Islet of Langerhans (tissue), 1 donor: ENCODE measurements at regions not wholly inside any gene's neighbourhood (a gene's known extent, or its start where the extent isn't known, plus 50 kb on each side); places are given as distances from the start of the nearest gene placed in this dataset.

ENCODE experiments used
- FAIRE-seq: peaks from one replicate; lab custom pipeline; 2011; peaks lifted over from hg19 to GRCh38; lab: Jason Lieb, UNC

- no peak for FAIRE-seq
Observed at GRCh38 chr12:30090258-30090657, 306.5 kb upstream of the TMTC1 start.

GRCh38 chr12:30088259-30088995 lies 304.7 kb upstream of the TMTC1 start:
- no peak for FAIRE-seq

- no peak for FAIRE-seq
Observed at GRCh38 chr12:30082381-30082780, 298.6 kb upstream of the TMTC1 start.

GRCh38 chr12:30074916-30075315 lies 291.2 kb upstream of the TMTC1 start:
- FAIRE-seq = no peak

GRCh38 chr12:30072824-30073223 lies 289.1 kb upstream of the TMTC1 start:
- no peak for FAIRE-seq

GRCh38 chr12:30067146-30067545 lies 283.4 kb upstream of the TMTC1 start:
- no peak for FAIRE-seq

- FAIRE-seq = no peak
Observed at GRCh38 chr12:30064906-30065305, 281.2 kb upstream of the TMTC1 start.

- no peak for FAIRE-seq
Observed at GRCh38 chr12:30063435-30063945, 279.7 kb upstream of the TMTC1 start.

- FAIRE-seq = no peak
Observed at GRCh38 chr12:30048371-30048770, 264.6 kb upstream of the TMTC1 start.

GRCh38 chr12:30047516-30048254 lies 263.9 kb upstream of the TMTC1 start:
- no peak for FAIRE-seq

GRCh38 chr12:30046376-30046775 lies 262.6 kb upstream of the TMTC1 start:
- no peak for FAIRE-seq

- no peak for FAIRE-seq
Observed at GRCh38 chr12:30045171-30045570, 261.4 kb upstream of the TMTC1 start.

- no peak for FAIRE-seq
Observed at GRCh38 chr12:30044206-30044605, 260.5 kb upstream of the TMTC1 start.

GRCh38 chr12:30043151-30043847 lies 259.6 kb upstream of the TMTC1 start:
- FAIRE-seq = no peak

GRCh38 chr12:30041096-30041495 lies 257.4 kb upstream of the TMTC1 start:
- no peak for FAIRE-seq

GRCh38 chr12:30030693-30031374 lies 247.1 kb upstream of the TMTC1 start:
- no peak for FAIRE-seq

- FAIRE-seq = no peak
Observed at GRCh38 chr12:30026621-30027234, 243.0 kb upstream of the TMTC1 start.

- FAIRE-seq = no peak
Observed at GRCh38 chr12:30025317-30025716, 241.6 kb upstream of the TMTC1 start.

GRCh38 chr12:30023186-30023585 lies 239.4 kb upstream of the TMTC1 start:
- no peak for FAIRE-seq

- no peak for FAIRE-seq
Observed at GRCh38 chr12:30021051-30021833, 237.5 kb upstream of the TMTC1 start.
